ENCODE measurements at regions not wholly inside any gene's neighbourhood (a gene's known extent, or its start where the extent isn't known, plus 50 kb on each side); places are given as distances from the start of the nearest gene placed in this dataset.
A peak's percentile ranks its signal among the peaks of the same experiment; 100 is the strongest.
"Not testable (repeated sequence)": the region's sequence is repeated elsewhere in the genome, so short reads cannot be mapped to it uniquely, and the experiment has no call there.

GRCh38 chr6:148602136-148602535 lies 144.7 kb upstream of the UST start:
- no peak for DNase-seq (ENCODE audit: low read depth in 2 of 2)

- DNase-seq (ENCODE audit: low read depth in 2 of 2) = peak; percentile 46 to 47
Observed at GRCh38 chr6:148608199-148608951, 138.5 kb upstream of the UST start.

GRCh38 chr6:148611213-148611612 lies 135.6 kb upstream of the UST start:
- DNase-seq (ENCODE audit: low read depth in 2 of 2) = no peak

GRCh38 chr6:148612043-148612442 lies 134.8 kb upstream of the UST start:
- DNase-seq (ENCODE audit: low read depth in 2 of 2) = no peak

- no peak for DNase-seq (ENCODE audit: low read depth in 2 of 2)
Observed at GRCh38 chr6:148614602-148615001, 132.2 kb upstream of the UST start.

- DNase-seq (ENCODE audit: low read depth in 2 of 2) = no peak
Observed at GRCh38 chr6:148616841-148617240, 130.0 kb upstream of the UST start.

GRCh38 chr6:148617530-148617929 lies 129.3 kb upstream of the UST start:
- DNase-seq (ENCODE audit: low read depth in 2 of 2) = no peak

- no peak for DNase-seq (ENCODE audit: low read depth in 2 of 2)
Observed at GRCh38 chr6:148619891-148620290, 126.9 kb upstream of the UST start.

- DNase-seq (ENCODE audit: low read depth in 2 of 2) = no peak
Observed at GRCh38 chr6:148620579-148621298, 126.1 kb upstream of the UST start.

- no peak for DNase-seq (ENCODE audit: low read depth in 2 of 2)
Observed at GRCh38 chr6:148625609-148626008, 121.2 kb upstream of the UST start.

GRCh38 chr6:148628251-148628650 lies 118.6 kb upstream of the UST start:
- DNase-seq (ENCODE audit: low read depth in 2 of 2) = no peak

- no peak for DNase-seq (ENCODE audit: low read depth in 2 of 2)
Observed at GRCh38 chr6:148629181-148629580, 117.6 kb upstream of the UST start.

- DNase-seq (ENCODE audit: low read depth in 2 of 2) = no peak
Observed at GRCh38 chr6:148629592-148630465, 117.0 kb upstream of the UST start.

GRCh38 chr6:148635070-148635743 lies 111.6 kb upstream of the UST start:
- DNase-seq (ENCODE audit: low read depth in 2 of 2) = no peak

GRCh38 chr6:148641836-148642235 lies 105.0 kb upstream of the UST start:
- not testable (repeated sequence) for DNase-seq (ENCODE audit: low read depth in 2 of 2)

- DNase-seq (ENCODE audit: low read depth in 2 of 2) = not testable (repeated sequence)
Observed at GRCh38 chr6:148643208-148643607, 103.6 kb upstream of the UST start.

GRCh38 chr6:148645049-148645448 lies 101.8 kb upstream of the UST start:
- DNase-seq (ENCODE audit: low read depth in 2 of 2) = not testable (repeated sequence)

- no peak for DNase-seq (ENCODE audit: low read depth in 2 of 2)
Observed at GRCh38 chr6:148648754-148649453, 97.9 kb upstream of the UST start.

- DNase-seq (ENCODE audit: low read depth in 2 of 2) = no peak
Observed at GRCh38 chr6:148649454-148649963, 97.3 kb upstream of the UST start.

- DNase-seq (ENCODE audit: low read depth in 2 of 2) = no peak
Observed at GRCh38 chr6:148650941-148651505, 95.8 kb upstream of the UST start.

Measured in lung microvascular endothelial cell (primary cell).